ENCODE measurements at regions not wholly inside any gene's neighbourhood (a gene's known extent, or its start where the extent isn't known, plus 50 kb on each side); places are given as distances from the start of the nearest gene placed in this dataset.
"Not testable (repeated sequence)": the region's sequence is repeated elsewhere in the genome, so short reads cannot be mapped to it uniquely, and the experiment has no call there.

GRCh38 chr21:16213518-16213917, 483.7 kb downstream of the USP25 start:
- no peak overlapping the region for H3K4me3 Mint-ChIP-seq
- H3K4me1 Mint-ChIP-seq (ENCODE audit: low read depth) = no peaks in the 10 kb centered on the region
- no peak overlapping the region for H3K27ac Mint-ChIP-seq
- no peaks in the 10 kb centered on the region for H3K27me3 Mint-ChIP-seq
- no peaks in the 10 kb centered on the region for H3K9me3 Mint-ChIP-seq (ENCODE audit: low read depth)
- no peaks in the 10 kb centered on the region for H3K36me3 Mint-ChIP-seq

GRCh38 chr21:16215193-16215592, 485.4 kb downstream of the USP25 start:
- H3K27ac Mint-ChIP-seq = no peak overlapping the region
- H3K27me3 Mint-ChIP-seq = no peaks in the 10 kb centered on the region
- no peaks in the 10 kb centered on the region for H3K36me3 Mint-ChIP-seq
- H3K4me3 Mint-ChIP-seq = no peak overlapping the region
- no peaks in the 10 kb centered on the region for H3K4me1 Mint-ChIP-seq (ENCODE audit: low read depth)
- no peaks in the 10 kb centered on the region for H3K9me3 Mint-ChIP-seq (ENCODE audit: low read depth)

- H3K27me3 Mint-ChIP-seq = no peaks in the 10 kb centered on the region
- H3K4me3 Mint-ChIP-seq = no peak overlapping the region
- no peaks in the 10 kb centered on the region for H3K9me3 Mint-ChIP-seq (ENCODE audit: low read depth)
- no peaks in the 10 kb centered on the region for H3K36me3 Mint-ChIP-seq
- H3K27ac Mint-ChIP-seq = no peak overlapping the region
- no peaks in the 10 kb centered on the region for H3K4me1 Mint-ChIP-seq (ENCODE audit: low read depth)
These were observed 485.9 kb downstream of the USP25 start for GRCh38 chr21:16215663-16216183.

GRCh38 chr21:16216288-16216962, 486.6 kb downstream of the USP25 start:
- Mint-ChIP-seq H3K4me1 (ENCODE audit: low read depth) (no peaks in the 10 kb centered on the region), H3K4me3 (no peak overlapping the region), H3K36me3 (no peaks in the 10 kb centered on the region), H3K27ac (no peak overlapping the region), H3K9me3 (ENCODE audit: low read depth) (no peaks in the 10 kb centered on the region), H3K27me3 (no peaks in the 10 kb centered on the region)

GRCh38 chr21:16218682-16219343, 489.0 kb downstream of the USP25 start:
- Mint-ChIP-seq H3K4me3 (no peak overlapping the region), H3K27ac (no peak overlapping the region), H3K9me3 (ENCODE audit: low read depth) (no peaks in the 10 kb centered on the region), H3K27me3 (no peaks in the 10 kb centered on the region), H3K4me1 (ENCODE audit: low read depth) (no peaks in the 10 kb centered on the region), H3K36me3 (no peaks in the 10 kb centered on the region)

GRCh38 chr21:16224756-16225155, 495.0 kb downstream of the USP25 start:
- H3K27ac Mint-ChIP-seq; H3K36me3 Mint-ChIP-seq; H3K27me3 Mint-ChIP-seq; H3K4me1 Mint-ChIP-seq (ENCODE audit: low read depth); H3K4me3 Mint-ChIP-seq; H3K9me3 Mint-ChIP-seq (ENCODE audit: low read depth): not testable (repeated sequence)

- Mint-ChIP-seq H3K9me3 (ENCODE audit: low read depth) (no peaks in the 10 kb centered on the region), H3K27ac (no peak overlapping the region), H3K27me3 (no peaks in the 10 kb centered on the region), H3K4me3 (no peak overlapping the region), H3K4me1 (ENCODE audit: low read depth) (no peaks in the 10 kb centered on the region), H3K36me3 (no peaks in the 10 kb centered on the region)
These were observed 510.0 kb downstream of the USP25 start for GRCh38 chr21:16239659-16240265.

GRCh38 chr21:16241016-16241415, 511.2 kb downstream of the USP25 start:
- no peaks in the 10 kb centered on the region for H3K4me1 Mint-ChIP-seq (ENCODE audit: low read depth)
- H3K9me3 Mint-ChIP-seq (ENCODE audit: low read depth) = peaks cover 4% of the 10 kb centered on the region
- no peaks in the 10 kb centered on the region for H3K27me3 Mint-ChIP-seq
- no peak overlapping the region for H3K27ac Mint-ChIP-seq
- no peak overlapping the region for H3K4me3 Mint-ChIP-seq
- no peaks in the 10 kb centered on the region for H3K36me3 Mint-ChIP-seq

- Mint-ChIP-seq H3K9me3 (ENCODE audit: low read depth) (peaks cover 5% of the 10 kb centered on the region), H3K4me3 (no peak overlapping the region), H3K27ac (no peak overlapping the region), H3K27me3 (no peaks in the 10 kb centered on the region), H3K36me3 (no peaks in the 10 kb centered on the region), H3K4me1 (ENCODE audit: low read depth) (no peaks in the 10 kb centered on the region)
These were observed 511.7 kb downstream of the USP25 start for GRCh38 chr21:16241479-16241963.

GRCh38 chr21:16243396-16243795, 513.6 kb downstream of the USP25 start:
- Mint-ChIP-seq H3K27ac (no peak overlapping the region), H3K36me3 (no peaks in the 10 kb centered on the region), H3K9me3 (ENCODE audit: low read depth) (peaks cover 5% of the 10 kb centered on the region), H3K27me3 (no peaks in the 10 kb centered on the region), H3K4me3 (no peak overlapping the region), H3K4me1 (ENCODE audit: low read depth) (no peaks in the 10 kb centered on the region)

- Mint-ChIP-seq H3K27ac (no peak overlapping the region), H3K36me3 (no peaks in the 10 kb centered on the region), H3K9me3 (ENCODE audit: low read depth) (peaks cover 5% of the 10 kb centered on the region), H3K27me3 (no peaks in the 10 kb centered on the region), H3K4me1 (ENCODE audit: low read depth) (no peaks in the 10 kb centered on the region), H3K4me3 (no peak overlapping the region)
These were observed 518.9 kb downstream of the USP25 start for GRCh38 chr21:16248705-16249104.

- Mint-ChIP-seq H3K4me1 (ENCODE audit: low read depth) (no peaks in the 10 kb centered on the region), H3K27ac (no peak overlapping the region), H3K9me3 (ENCODE audit: low read depth) (peaks cover 5% of the 10 kb centered on the region), H3K4me3 (no peak overlapping the region), H3K27me3 (no peaks in the 10 kb centered on the region), H3K36me3 (no peaks in the 10 kb centered on the region)
These were observed 520.5 kb downstream of the USP25 start for GRCh38 chr21:16250273-16250672.

GRCh38 chr21:16258844-16259611, 529.2 kb downstream of the USP25 start:
- Mint-ChIP-seq H3K4me3 (no peak overlapping the region), H3K36me3 (no peaks in the 10 kb centered on the region), H3K9me3 (ENCODE audit: low read depth) (no peaks in the 10 kb centered on the region), H3K4me1 (ENCODE audit: low read depth) (no peaks in the 10 kb centered on the region), H3K27me3 (no peaks in the 10 kb centered on the region), H3K27ac (no peak overlapping the region)

- Mint-ChIP-seq H3K36me3 (no peaks in the 10 kb centered on the region), H3K4me1 (ENCODE audit: low read depth) (no peaks in the 10 kb centered on the region), H3K27ac (no peak overlapping the region), H3K9me3 (ENCODE audit: low read depth) (no peaks in the 10 kb centered on the region), H3K27me3 (no peaks in the 10 kb centered on the region), H3K4me3 (no peak overlapping the region)
These were observed 532.3 kb downstream of the USP25 start for GRCh38 chr21:16262091-16262490.

- Mint-ChIP-seq H3K27me3 (no peaks in the 10 kb centered on the region), H3K9me3 (ENCODE audit: low read depth) (no peaks in the 10 kb centered on the region), H3K36me3 (no peaks in the 10 kb centered on the region), H3K4me1 (ENCODE audit: low read depth) (no peaks in the 10 kb centered on the region), H3K4me3 (no peak overlapping the region), H3K27ac (no peak overlapping the region)
These were observed 534.5 kb downstream of the USP25 start for GRCh38 chr21:16264319-16264718.

Measured in activated naive CD8-positive, alpha-beta T cell (primary cell).